ENCODE measurements at regions not wholly inside any gene's neighbourhood (a gene's known extent, or its start where the extent isn't known, plus 50 kb on each side); places are given as distances from the start of the nearest gene placed in this dataset.

DNA sequence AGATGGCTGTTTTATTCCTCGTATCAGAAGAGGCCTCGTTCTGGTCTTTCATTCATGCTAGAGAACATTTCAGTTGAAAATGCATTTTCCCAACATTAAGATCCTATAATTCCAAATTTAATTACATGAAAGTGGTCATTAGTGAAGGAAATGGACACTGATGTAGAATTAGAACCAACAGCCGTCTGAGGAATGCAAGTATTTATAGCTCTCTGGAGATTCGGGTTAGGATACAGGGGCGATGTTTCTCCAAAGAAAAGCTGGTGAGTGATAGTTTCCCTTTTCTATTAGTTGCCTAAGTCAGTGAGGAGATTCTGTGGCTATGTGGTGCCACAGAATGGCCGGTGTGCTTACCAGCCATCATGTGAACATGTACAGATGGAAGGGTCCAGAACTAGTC, 109.0 kb upstream of the IL12A start:
- TF ChIP-seq, protein P1, sequence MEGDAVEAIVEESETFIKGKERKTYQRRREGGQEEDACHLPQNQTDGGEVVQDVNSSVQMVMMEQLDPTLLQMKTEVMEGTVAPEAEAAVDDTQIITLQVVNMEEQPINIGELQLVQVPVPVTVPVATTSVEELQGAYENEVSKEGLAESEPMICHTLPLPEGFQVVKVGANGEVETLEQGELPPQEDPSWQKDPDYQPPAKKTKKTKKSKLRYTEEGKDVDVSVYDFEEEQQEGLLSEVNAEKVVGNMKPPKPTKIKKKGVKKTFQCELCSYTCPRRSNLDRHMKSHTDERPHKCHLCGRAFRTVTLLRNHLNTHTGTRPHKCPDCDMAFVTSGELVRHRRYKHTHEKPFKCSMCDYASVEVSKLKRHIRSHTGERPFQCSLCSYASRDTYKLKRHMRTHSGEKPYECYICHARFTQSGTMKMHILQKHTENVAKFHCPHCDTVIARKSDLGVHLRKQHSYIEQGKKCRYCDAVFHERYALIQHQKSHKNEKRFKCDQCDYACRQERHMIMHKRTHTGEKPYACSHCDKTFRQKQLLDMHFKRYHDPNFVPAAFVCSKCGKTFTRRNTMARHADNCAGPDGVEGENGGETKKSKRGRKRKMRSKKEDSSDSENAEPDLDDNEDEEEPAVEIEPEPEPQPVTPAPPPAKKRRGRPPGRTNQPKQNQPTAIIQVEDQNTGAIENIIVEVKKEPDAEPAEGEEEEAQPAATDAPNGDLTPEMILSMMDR (IDR thresholded peaks at IDR 0.05; ENCODE audit: poor library complexity), result no peak
- TF ChIP-seq EZH2 (IDR thresholded peaks at IDR 0.05; ENCODE audit: borderline replicate concordance), result no peak

Measured in hepatocyte (in vitro differentiated cells).